B cell (primary cell): ENCODE measurements at regions not wholly inside any gene's neighbourhood (a gene's known extent, or its start where the extent isn't known, plus 50 kb on each side); places are given as distances from the start of the nearest gene placed in this dataset.

Source experiments
- ATAC-seq: fragments of 200-7000 bp; cut with Tn5 transposase; one replicate; pipeline ENCODE4 v1.10.0; 2021; ENCODE audit warnings: low read depth, mild to moderate bottlenecking, moderate number of reproducible peaks, moderate library complexity
- CTCF ChIA-PET: fragments of 350-600 bp; sonication (Branson Sonifier 250); formaldehyde crosslinking; loops from one replicate; lab custom pipeline; 2021; ENCODE audit warnings: antibody characterized with exemption, inconsistent platforms; lab: Charles Lee
- POLR2A ChIA-PET: fragments of 350-600 bp; sonication (Branson Sonifier 250); formaldehyde crosslinking; loops from one replicate; lab custom pipeline; 2021; ENCODE audit warnings: antibody characterized with exemption; lab: Charles Lee
- DNase-seq: peaks from one replicate; pipeline ENCODE4 v3.0.0; 2013
- H2AFZ ChIP-seq: 2 replicates; pipeline ENCODE4 v1.6.1; 2012; ENCODE audit warnings: mild to moderate bottlenecking, low read depth, low read length; ENCODE audit not compliant: insufficient read depth, poor library complexity, severe bottlenecking
- H3K27ac ChIP-seq, 2 donors: 1 replicate in 1 of 2; 2 replicates in 1 of 2; pipeline ENCODE4 v1.5.1; 2012 to 2013; ENCODE audit warnings: low read length in 2 of 2, mild to moderate bottlenecking in 2 of 2, moderate library complexity in 1 of 2
- H3K27me3 ChIP-seq, 4 experiments: fragments of 200-600 bp in 1 of 4; sonication (generic) in 1 of 4; replicated peaks in 1 of 4; 1 replicate in 2 of 4; 2 replicates in 2 of 4; pipeline versions ENCODE4 v1.6.1 to v1.7.0; 2013 to 2016; ENCODE audit warnings: low read length in 3 of 4, mild to moderate bottlenecking in 2 of 4, mixed read lengths in 1 of 4, moderate library complexity in 1 of 4; ENCODE audit not compliant: insufficient read depth in 4 of 4, control insufficient read depth in 3 of 4; ENCODE audit errors: control extremely low read depth in 1 of 4
- H3K36me3 ChIP-seq, 2 experiments: replicated peaks in 1 of 2; 1 replicate in 1 of 2; 2 replicates in 1 of 2; pipeline versions ENCODE4 v1.6.1 to v1.7.1; 2013; ENCODE audit warnings: low read length in 1 of 2; ENCODE audit not compliant: insufficient read depth in 2 of 2, control insufficient read depth in 1 of 2; ENCODE audit errors: control extremely low read depth in 1 of 2, extremely low read depth in 1 of 2
- H3K4me1 ChIP-seq, 2 donors: fragments of 200-600 bp in 1 of 2; sonication (generic) in 1 of 2; 1 replicate in 1 of 2; 2 replicates in 1 of 2; pipeline versions ENCODE4 v1.5.1 to v1.6.1; 2013 to 2017; ENCODE audit warnings: low read length in 2 of 2; ENCODE audit not compliant: control insufficient read depth in 2 of 2, insufficient read depth in 2 of 2
- H3K4me2 ChIP-seq: replicated peaks from 2 replicates; pipeline ENCODE3; 2012; ENCODE audit warnings: mild to moderate bottlenecking, low read depth, low read length; ENCODE audit not compliant: poor library complexity, severe bottlenecking
- H3K4me3 ChIP-seq, 5 experiments: fragments of 200-600 bp in 1 of 5; sonication (generic) in 1 of 5; 1 replicate in 3 of 5; 2 replicates in 2 of 5; pipeline versions ENCODE4 v1.5.1 to v1.7.0; 2011 to 2016; ENCODE audit warnings: low read length in 4 of 5, mild to moderate bottlenecking in 4 of 5, low read depth in 2 of 5, control low read depth in 1 of 5, moderate library complexity in 1 of 5; ENCODE audit not compliant: insufficient read depth in 1 of 5; ENCODE audit errors: control extremely low read depth in 1 of 5, extremely low read depth in 1 of 5
- H3K79me2 ChIP-seq: fragments of 200-600 bp; sonication (generic); one replicate; pipeline ENCODE4 v1.6.0; 2016; ENCODE audit warnings: low read length; ENCODE audit not compliant: control insufficient read depth, insufficient read depth
- H3K9ac ChIP-seq: fragments of 200-600 bp; sonication (generic); 2 replicates; pipeline ENCODE4 v1.6.1; 2017; ENCODE audit warnings: mild to moderate bottlenecking, low read length, moderate library complexity
- H3K9me3 ChIP-seq, 3 donors: one replicate each; pipeline versions ENCODE4 v1.6.1 to v1.7.1; 2013; ENCODE audit warnings: low read length in 2 of 3; ENCODE audit not compliant: control insufficient read depth in 2 of 3, insufficient read depth in 1 of 3; ENCODE audit errors: control extremely low read depth in 1 of 3
- H4K20me1 ChIP-seq: 2 replicates; pipeline ENCODE4 v1.6.0; 2012; ENCODE audit warnings: mild to moderate bottlenecking, low read length; ENCODE audit not compliant: insufficient read depth, control insufficient read depth, poor library complexity, severe bottlenecking
- H3K27ac Mint-ChIP-seq: one replicate; pipeline ENCODE4 v1.8.0; 2021; ENCODE audit warnings: mixed read lengths
- H3K27me3 Mint-ChIP-seq: one replicate; pipeline ENCODE4 v1.8.0; 2021; ENCODE audit warnings: mixed read lengths
- H3K4me1 Mint-ChIP-seq: one replicate; pipeline ENCODE4 v1.8.0; 2021; ENCODE audit warnings: mixed read lengths
- H3K4me3 Mint-ChIP-seq: one replicate; pipeline ENCODE4 v1.8.0; 2021; ENCODE audit warnings: mixed read lengths
- H3K9me3 Mint-ChIP-seq: one replicate; pipeline ENCODE4 v1.8.0; 2022; ENCODE audit warnings: mixed read lengths; ENCODE audit not compliant: insufficient read depth
- EZH2 ChIP-seq: IDR thresholded peaks from 2 replicates; pipeline ENCODE4 v1.6.1; 2012; ENCODE audit warnings: borderline replicate concordance, low read depth, mild to moderate bottlenecking, moderate library complexity, low read length; ENCODE audit not compliant: insufficient read depth, poor library complexity, severe bottlenecking
- WGBS: methylation state at CpG from one replicate; pipeline ENCODE4 v1.1.5; 2013; ENCODE audit warnings: missing lambda C conversion rate; ENCODE audit not compliant: insufficient coverage; 5-methylcytosine and 5-hydroxymethylcytosine counted together
- intact Hi-C: fragments of 100-400 bp; cut with micrococcal nuclease; formaldehyde crosslinking; loops from one replicate; pipeline ENCODE4 v1.10.0; 2022
- TF ChIP-seq, protein P1 (sequence below): fragments of 200-600 bp; IDR thresholded peaks from one replicate; pipeline ENCODE4 v1.8.0; 2022; ENCODE audit warnings: antibody characterized with exemption, mild to moderate bottlenecking

GRCh38 chr18:56175330-56176001 lies 462.9 kb downstream of the TXNL1 start:
- Histone ChIP-seq H3K9me3 (peaks cover 0 to 9% (median under 1%) of the 10 kb centered on the region in 3 donors), H4K20me1 (no peaks in the 10 kb centered on the region), H3K79me2 (no peaks in the 10 kb centered on the region), H3K4me1 (no peaks in the 10 kb centered on the region), H3K4me3 (no peak overlapping the region), H3K27ac (no peak overlapping the region), H3K27me3 (no peaks in the 10 kb centered on the region), H3K4me2 (no peak overlapping the region), H2AFZ (no peak overlapping the region), H3K36me3 (no peaks in the 10 kb centered on the region), H3K9ac (no peak overlapping the region)
- Mint-ChIP-seq H3K27me3 (no peaks in the 10 kb centered on the region), H3K4me1 (no peaks in the 10 kb centered on the region), H3K4me3 (no peak overlapping the region), H3K9me3 (no peaks in the 10 kb centered on the region), H3K27ac (no peak overlapping the region)
- intact Hi-C loops, result no loop called here
- ATAC-seq (no peak), DNase-seq (no peak)
- CTCF ChIA-PET, result no interaction called here
- TF ChIP-seq EZH2, result no peak
- TF ChIP-seq, protein P1, sequence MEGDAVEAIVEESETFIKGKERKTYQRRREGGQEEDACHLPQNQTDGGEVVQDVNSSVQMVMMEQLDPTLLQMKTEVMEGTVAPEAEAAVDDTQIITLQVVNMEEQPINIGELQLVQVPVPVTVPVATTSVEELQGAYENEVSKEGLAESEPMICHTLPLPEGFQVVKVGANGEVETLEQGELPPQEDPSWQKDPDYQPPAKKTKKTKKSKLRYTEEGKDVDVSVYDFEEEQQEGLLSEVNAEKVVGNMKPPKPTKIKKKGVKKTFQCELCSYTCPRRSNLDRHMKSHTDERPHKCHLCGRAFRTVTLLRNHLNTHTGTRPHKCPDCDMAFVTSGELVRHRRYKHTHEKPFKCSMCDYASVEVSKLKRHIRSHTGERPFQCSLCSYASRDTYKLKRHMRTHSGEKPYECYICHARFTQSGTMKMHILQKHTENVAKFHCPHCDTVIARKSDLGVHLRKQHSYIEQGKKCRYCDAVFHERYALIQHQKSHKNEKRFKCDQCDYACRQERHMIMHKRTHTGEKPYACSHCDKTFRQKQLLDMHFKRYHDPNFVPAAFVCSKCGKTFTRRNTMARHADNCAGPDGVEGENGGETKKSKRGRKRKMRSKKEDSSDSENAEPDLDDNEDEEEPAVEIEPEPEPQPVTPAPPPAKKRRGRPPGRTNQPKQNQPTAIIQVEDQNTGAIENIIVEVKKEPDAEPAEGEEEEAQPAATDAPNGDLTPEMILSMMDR, result no peak
- POLR2A ChIA-PET, result no interaction called here
- 93% methylated on average over 3 of the region's 7 CpGs for WGBS

- Histone ChIP-seq H3K27ac (no peak overlapping the region), H4K20me1 (no peaks in the 10 kb centered on the region), H3K4me2 (no peak overlapping the region), H3K9me3 (peaks cover 3 to 9% (median 3%) of the 10 kb centered on the region in 3 donors), H2AFZ (no peak overlapping the region), H3K79me2 (no peaks in the 10 kb centered on the region), H3K9ac (no peak overlapping the region), H3K36me3 (no peaks in the 10 kb centered on the region), H3K4me3 (no peak overlapping the region), H3K4me1 (no peaks in the 10 kb centered on the region), H3K27me3 (no peaks in the 10 kb centered on the region)
- peaks cover 8% of the 10 kb centered on the region for H3K9me3 Mint-ChIP-seq
- DNase-seq, result no peak
- ATAC-seq, result no peak
- H3K27ac Mint-ChIP-seq, result no peak overlapping the region
- TF ChIP-seq EZH2, result no peak
- intact Hi-C loops, result no loop called here
- no peaks in the 10 kb centered on the region for H3K4me1 Mint-ChIP-seq
- no peaks in the 10 kb centered on the region for H3K27me3 Mint-ChIP-seq
- no peak overlapping the region for H3K4me3 Mint-ChIP-seq
- CTCF ChIA-PET, result no interaction called here
- POLR2A ChIA-PET, result no interaction called here
Observed at GRCh38 chr18:56173542-56174220, 464.7 kb downstream of the TXNL1 start.
